GM23338 (cell line): ENCODE measurements at regions not wholly inside any gene's neighbourhood (a gene's known extent, or its start where the extent isn't known, plus 50 kb on each side); places are given as distances from the start of the nearest gene placed in this dataset.

ENCODE experiments used
- ATAC-seq: fragments of 200-7000 bp; cut with Tn5 transposase; 3 replicates; pipeline ENCODE4 v1.9.1; 2020
- DNase-seq: peaks from one replicate; pipeline ENCODE4 v3.0.0-alpha.2; 2015; ENCODE audit warnings: low spot score
- H2AFZ ChIP-seq: fragments of 200-600 bp; sonication (generic); 2 replicates; pipeline ENCODE4 v1.8.0; 2016; ENCODE audit warnings: antibody characterized with exemption, mild to moderate bottlenecking, moderate library complexity
- H3F3A ChIP-seq: fragments of 200-600 bp; sonication (generic); replicated peaks from 2 replicates; pipeline ENCODE4 v1.8.0; 2017; ENCODE audit warnings: antibody characterized with exemption, mixed run types, low read depth
- H3K27ac ChIP-seq: fragments of 200-600 bp; sonication (generic); 2 replicates; pipeline ENCODE4 v1.6.1; 2016; ENCODE audit warnings: low read depth
- H3K27me3 ChIP-seq: fragments of 200-600 bp; sonication (generic); 2 replicates; pipeline ENCODE4 v1.8.0; 2016; ENCODE audit warnings: mild to moderate bottlenecking, mixed run types, moderate library complexity; ENCODE audit not compliant: insufficient read depth
- H3K36me3 ChIP-seq: fragments of 200-600 bp; sonication (generic); 2 replicates; pipeline ENCODE4 v1.8.0; 2016; ENCODE audit warnings: mild to moderate bottlenecking; ENCODE audit not compliant: insufficient read depth
- H3K4me1 ChIP-seq: fragments of 200-600 bp; sonication (generic); 2 replicates; pipeline ENCODE4 v1.8.0; 2016; ENCODE audit warnings: mild to moderate bottlenecking, moderate library complexity; ENCODE audit not compliant: insufficient read depth
- H3K4me2 ChIP-seq: fragments of 200-600 bp; sonication (generic); 2 replicates; pipeline ENCODE4 v1.7.1; 2017; ENCODE audit warnings: mixed run types
- H3K4me3 ChIP-seq: fragments of 200-600 bp; sonication (generic); 2 replicates; pipeline ENCODE4 v1.6.1; 2016; ENCODE audit warnings: mixed run types
- H3K79me2 ChIP-seq: fragments of 200-600 bp; sonication (generic); replicated peaks from 2 replicates; pipeline ENCODE4 v1.8.0; 2017; ENCODE audit warnings: mild to moderate bottlenecking; ENCODE audit not compliant: insufficient read depth
- H3K9me2 ChIP-seq: fragments of 200-600 bp; sonication (generic); 2 replicates; pipeline ENCODE4 v1.8.0; 2017; ENCODE audit not compliant: insufficient read depth
- H4K20me1 ChIP-seq: fragments of 200-600 bp; sonication (generic); replicated peaks from 2 replicates; pipeline ENCODE4 v1.8.0; 2017; ENCODE audit warnings: mild to moderate bottlenecking; ENCODE audit not compliant: insufficient read depth
- H3K27ac Mint-ChIP-seq: 2 replicates; pipeline ENCODE4 v1.8.0; 2020; ENCODE audit warnings: inconsistent platforms, mild to moderate bottlenecking, moderate library complexity, mixed read lengths
- H3K27me3 Mint-ChIP-seq: 3 replicates; pipeline ENCODE4 v1.8.0; 2022; ENCODE audit warnings: low read depth, mild to moderate bottlenecking, moderate library complexity, mixed read lengths, inconsistent platforms; ENCODE audit not compliant: insufficient read depth, poor library complexity
- H3K36me3 Mint-ChIP-seq: 3 replicates; pipeline ENCODE4 v1.8.0; 2021; ENCODE audit warnings: low read depth, mild to moderate bottlenecking, inconsistent platforms, moderate library complexity, mixed read lengths
- H3K4me1 Mint-ChIP-seq: 3 replicates; pipeline ENCODE4 v1.8.0; 2020; ENCODE audit warnings: mild to moderate bottlenecking, inconsistent platforms, mixed read lengths
- H3K4me3 Mint-ChIP-seq: 3 replicates; pipeline ENCODE4 v1.8.0; 2021; ENCODE audit warnings: moderate library complexity, mild to moderate bottlenecking, inconsistent platforms, mixed read lengths
- H3K9me3 Mint-ChIP-seq: 3 replicates; pipeline ENCODE4 v1.8.0; 2020; ENCODE audit warnings: moderate library complexity, mild to moderate bottlenecking, inconsistent platforms, mixed read lengths
- CREB1 ChIP-seq: fragments of 250-450 bp; sonication (Bioruptor Pico); IDR thresholded peaks from 2 replicates; pipeline ENCODE4 v1.5.0; 2020; ENCODE audit warnings: low read depth, mild to moderate bottlenecking, moderate library complexity
- EZH2phosphoT487 ChIP-seq: fragments of 200-600 bp; sonication (generic); IDR thresholded peaks from one replicate; pipeline ENCODE4 v1.8.1; 2018; ENCODE audit warnings: antibody characterized with exemption; ENCODE audit not compliant: unreplicated experiment
- JUNB ChIP-seq: IDR thresholded peaks from one replicate; pipeline ENCODE4 v1.6.1; 2016; ENCODE audit warnings: antibody characterized with exemption; ENCODE audit not compliant: unreplicated experiment
- NANOG ChIP-seq: IDR thresholded peaks from 2 replicates; pipeline ENCODE4 v1.6.1; 2016; ENCODE audit warnings: antibody characterized with exemption, borderline replicate concordance
- POLR2AphosphoS5 ChIP-seq: IDR thresholded peaks from 2 replicates; pipeline ENCODE4 v1.6.1; 2016; ENCODE audit warnings: antibody characterized with exemption, low read depth
- STAT1 ChIP-seq: IDR thresholded peaks from one replicate; pipeline ENCODE4 v1.6.1; 2016; ENCODE audit warnings: antibody characterized with exemption; ENCODE audit not compliant: unreplicated experiment
- ZNF114 ChIP-seq: fragments of 250-450 bp; sonication (Bioruptor Pico); IDR thresholded peaks from 2 replicates; pipeline ENCODE4 v1.5.0; 2020; ENCODE audit warnings: mild to moderate bottlenecking, moderate library complexity
- ZNF331 ChIP-seq: fragments of 250-450 bp; sonication (Bioruptor Pico); IDR thresholded peaks from 2 replicates; pipeline ENCODE4 v1.5.0; 2020; ENCODE audit warnings: low read depth, mild to moderate bottlenecking, moderate library complexity
- TF ChIP-seq, protein P1 (sequence below): IDR thresholded peaks from 2 replicates; pipeline ENCODE4 v1.6.1; 2016; ENCODE audit warnings: antibody characterized with exemption
- TF ChIP-seq, protein P2 (sequence below): fragments of 250-450 bp; sonication (Bioruptor Pico); IDR thresholded peaks from 2 replicates; pipeline ENCODE4 v1.5.0; 2020; ENCODE audit warnings: mild to moderate bottlenecking, moderate library complexity
- TF ChIP-seq, protein P3 (sequence below): IDR thresholded peaks from one replicate; pipeline ENCODE4 v1.6.1; 2018; ENCODE audit warnings: antibody characterized with exemption; ENCODE audit not compliant: unreplicated experiment

DNA sequence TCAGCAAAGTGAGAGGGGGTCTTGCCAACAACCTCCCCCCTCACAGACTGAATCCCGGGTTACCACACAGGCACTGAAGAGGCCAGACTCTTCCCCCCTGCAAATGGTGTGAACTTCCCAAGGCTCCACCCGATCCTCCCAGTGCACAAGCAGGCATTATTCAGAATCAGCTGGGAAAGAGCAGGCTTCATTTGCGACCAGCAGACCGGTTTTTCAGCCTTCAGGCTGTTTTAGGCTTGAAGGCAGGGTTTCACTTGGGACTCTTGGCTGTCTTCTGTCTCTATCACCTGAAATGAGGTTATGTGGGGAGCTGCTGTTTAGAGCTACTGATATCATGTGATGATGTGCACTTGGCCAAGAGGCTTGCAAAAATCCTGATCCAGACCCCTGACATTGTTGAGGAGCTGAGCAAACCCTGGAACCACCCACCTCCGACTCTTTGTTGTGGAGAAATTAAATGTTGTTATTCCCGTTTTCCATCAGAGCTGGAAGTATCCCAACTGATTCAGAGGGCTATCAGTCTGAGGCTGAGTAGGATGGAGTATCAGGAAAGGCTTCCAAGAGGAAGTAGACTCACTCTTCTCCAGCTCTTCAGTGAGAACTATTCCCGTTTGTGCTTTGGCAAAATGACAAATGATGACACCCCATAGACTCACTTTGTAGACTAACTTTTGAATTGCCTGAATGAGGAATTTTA is 63.3 kb upstream of the ZFR start:
- no peak overlapping the region for H3K27ac ChIP-seq
- peaks cover 39% of the 10 kb centered on the region for H3K4me1 Mint-ChIP-seq
- no peak overlapping the region for H3K27ac Mint-ChIP-seq
- H3K4me1 ChIP-seq = peaks cover 36% of the 10 kb centered on the region
- ATAC-seq = no peak; the same call in 2 of the 3 replicates
- no peak overlapping the region for H3K4me3 Mint-ChIP-seq
- 0 out of 2 replicates have a peak, but pooled peaks cover 3% of the 10 kb centered on the region for H3F3A ChIP-seq
- no peaks in the 10 kb centered on the region for H3K79me2 ChIP-seq
- no peak overlapping the region for H3K4me2 ChIP-seq
- no peak overlapping the region; the same call in 1 of the 2 replicates for H2AFZ ChIP-seq
- H3K9me2 ChIP-seq = no peaks in the 10 kb centered on the region; the same call in 1 of the 2 replicates
- H3K27me3 Mint-ChIP-seq = peaks cover 8% of the 10 kb centered on the region
- peaks cover 28% of the 10 kb centered on the region for H3K27me3 ChIP-seq
- no peaks in the 10 kb centered on the region for H4K20me1 ChIP-seq
- H3K4me3 ChIP-seq = no peak overlapping the region
- DNase-seq = no peak
- no peak for TF ChIP-seq ZNF331
- TF ChIP-seq CREB1 (CRISPR knock-in tag) = no peak
- no peak for TF ChIP-seq EZH2phosphoT487
- TF ChIP-seq POLR2AphosphoS5 = no peak
- no peak for TF ChIP-seq ZNF114 (CRISPR knock-in tag)
- no peaks in the 10 kb centered on the region for H3K36me3 ChIP-seq
- H3K9me3 Mint-ChIP-seq = no peaks in the 10 kb centered on the region
- no peaks in the 10 kb centered on the region for H3K36me3 Mint-ChIP-seq

DNA sequence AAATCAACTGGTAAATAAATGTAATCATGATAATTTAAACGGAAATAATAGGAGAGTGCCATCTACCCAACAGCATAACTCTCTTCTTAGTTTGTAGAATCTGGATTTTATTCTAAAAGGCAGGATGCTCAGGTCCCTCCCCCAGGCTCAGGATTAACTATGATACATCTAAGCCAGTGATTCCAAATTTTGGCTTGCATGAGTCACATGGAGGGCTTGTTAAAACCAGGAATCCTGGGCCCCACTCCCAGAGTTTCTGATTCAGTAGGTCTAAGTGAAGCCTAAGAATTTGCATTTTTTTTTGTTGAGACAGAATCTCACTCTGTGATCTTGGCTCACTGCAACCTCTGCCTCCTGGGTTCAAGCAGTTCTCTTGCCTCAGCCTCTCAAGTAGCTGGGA is 62.3 kb upstream of the ZFR start:
- ATAC-seq = no peak
- Histone ChIP-seq H3K27me3 (peaks cover 39% of the 10 kb centered on the region), H3K4me3 (no peak overlapping the region), H3K4me2 (no peak overlapping the region), H3K36me3 (no peaks in the 10 kb centered on the region), H3K4me1 (peaks cover 42% of the 10 kb centered on the region), H3K9me2 (no peaks in the 10 kb centered on the region; the same call in 1 of the 2 replicates), H3K79me2 (no peaks in the 10 kb centered on the region), H4K20me1 (no peaks in the 10 kb centered on the region), H2AFZ (no peak overlapping the region), H3K27ac (no peak overlapping the region), H3F3A (0 out of 2 replicates have a peak, but pooled peaks cover 3% of the 10 kb centered on the region)
- Mint-ChIP-seq H3K36me3 (no peaks in the 10 kb centered on the region), H3K4me1 (peaks cover 44% of the 10 kb centered on the region), H3K27ac (no peak overlapping the region), H3K27me3 (peaks cover 17% of the 10 kb centered on the region), H3K4me3 (no peak overlapping the region), H3K9me3 (no peaks in the 10 kb centered on the region)
- no peak for DNase-seq
- TF ChIP-seq JUNB = no peak
- TF ChIP-seq NANOG = no peak
- TF ChIP-seq, protein P1, sequence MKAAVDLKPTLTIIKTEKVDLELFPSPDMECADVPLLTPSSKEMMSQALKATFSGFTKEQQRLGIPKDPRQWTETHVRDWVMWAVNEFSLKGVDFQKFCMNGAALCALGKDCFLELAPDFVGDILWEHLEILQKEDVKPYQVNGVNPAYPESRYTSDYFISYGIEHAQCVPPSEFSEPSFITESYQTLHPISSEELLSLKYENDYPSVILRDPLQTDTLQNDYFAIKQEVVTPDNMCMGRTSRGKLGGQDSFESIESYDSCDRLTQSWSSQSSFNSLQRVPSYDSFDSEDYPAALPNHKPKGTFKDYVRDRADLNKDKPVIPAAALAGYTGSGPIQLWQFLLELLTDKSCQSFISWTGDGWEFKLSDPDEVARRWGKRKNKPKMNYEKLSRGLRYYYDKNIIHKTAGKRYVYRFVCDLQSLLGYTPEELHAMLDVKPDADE = no peak
- no peak for TF ChIP-seq CREB1 (CRISPR knock-in tag)
- TF ChIP-seq ZNF114 (CRISPR knock-in tag) = no peak
- no peak for TF ChIP-seq STAT1
- TF ChIP-seq EZH2phosphoT487 = no peak
- TF ChIP-seq, protein P2, sequence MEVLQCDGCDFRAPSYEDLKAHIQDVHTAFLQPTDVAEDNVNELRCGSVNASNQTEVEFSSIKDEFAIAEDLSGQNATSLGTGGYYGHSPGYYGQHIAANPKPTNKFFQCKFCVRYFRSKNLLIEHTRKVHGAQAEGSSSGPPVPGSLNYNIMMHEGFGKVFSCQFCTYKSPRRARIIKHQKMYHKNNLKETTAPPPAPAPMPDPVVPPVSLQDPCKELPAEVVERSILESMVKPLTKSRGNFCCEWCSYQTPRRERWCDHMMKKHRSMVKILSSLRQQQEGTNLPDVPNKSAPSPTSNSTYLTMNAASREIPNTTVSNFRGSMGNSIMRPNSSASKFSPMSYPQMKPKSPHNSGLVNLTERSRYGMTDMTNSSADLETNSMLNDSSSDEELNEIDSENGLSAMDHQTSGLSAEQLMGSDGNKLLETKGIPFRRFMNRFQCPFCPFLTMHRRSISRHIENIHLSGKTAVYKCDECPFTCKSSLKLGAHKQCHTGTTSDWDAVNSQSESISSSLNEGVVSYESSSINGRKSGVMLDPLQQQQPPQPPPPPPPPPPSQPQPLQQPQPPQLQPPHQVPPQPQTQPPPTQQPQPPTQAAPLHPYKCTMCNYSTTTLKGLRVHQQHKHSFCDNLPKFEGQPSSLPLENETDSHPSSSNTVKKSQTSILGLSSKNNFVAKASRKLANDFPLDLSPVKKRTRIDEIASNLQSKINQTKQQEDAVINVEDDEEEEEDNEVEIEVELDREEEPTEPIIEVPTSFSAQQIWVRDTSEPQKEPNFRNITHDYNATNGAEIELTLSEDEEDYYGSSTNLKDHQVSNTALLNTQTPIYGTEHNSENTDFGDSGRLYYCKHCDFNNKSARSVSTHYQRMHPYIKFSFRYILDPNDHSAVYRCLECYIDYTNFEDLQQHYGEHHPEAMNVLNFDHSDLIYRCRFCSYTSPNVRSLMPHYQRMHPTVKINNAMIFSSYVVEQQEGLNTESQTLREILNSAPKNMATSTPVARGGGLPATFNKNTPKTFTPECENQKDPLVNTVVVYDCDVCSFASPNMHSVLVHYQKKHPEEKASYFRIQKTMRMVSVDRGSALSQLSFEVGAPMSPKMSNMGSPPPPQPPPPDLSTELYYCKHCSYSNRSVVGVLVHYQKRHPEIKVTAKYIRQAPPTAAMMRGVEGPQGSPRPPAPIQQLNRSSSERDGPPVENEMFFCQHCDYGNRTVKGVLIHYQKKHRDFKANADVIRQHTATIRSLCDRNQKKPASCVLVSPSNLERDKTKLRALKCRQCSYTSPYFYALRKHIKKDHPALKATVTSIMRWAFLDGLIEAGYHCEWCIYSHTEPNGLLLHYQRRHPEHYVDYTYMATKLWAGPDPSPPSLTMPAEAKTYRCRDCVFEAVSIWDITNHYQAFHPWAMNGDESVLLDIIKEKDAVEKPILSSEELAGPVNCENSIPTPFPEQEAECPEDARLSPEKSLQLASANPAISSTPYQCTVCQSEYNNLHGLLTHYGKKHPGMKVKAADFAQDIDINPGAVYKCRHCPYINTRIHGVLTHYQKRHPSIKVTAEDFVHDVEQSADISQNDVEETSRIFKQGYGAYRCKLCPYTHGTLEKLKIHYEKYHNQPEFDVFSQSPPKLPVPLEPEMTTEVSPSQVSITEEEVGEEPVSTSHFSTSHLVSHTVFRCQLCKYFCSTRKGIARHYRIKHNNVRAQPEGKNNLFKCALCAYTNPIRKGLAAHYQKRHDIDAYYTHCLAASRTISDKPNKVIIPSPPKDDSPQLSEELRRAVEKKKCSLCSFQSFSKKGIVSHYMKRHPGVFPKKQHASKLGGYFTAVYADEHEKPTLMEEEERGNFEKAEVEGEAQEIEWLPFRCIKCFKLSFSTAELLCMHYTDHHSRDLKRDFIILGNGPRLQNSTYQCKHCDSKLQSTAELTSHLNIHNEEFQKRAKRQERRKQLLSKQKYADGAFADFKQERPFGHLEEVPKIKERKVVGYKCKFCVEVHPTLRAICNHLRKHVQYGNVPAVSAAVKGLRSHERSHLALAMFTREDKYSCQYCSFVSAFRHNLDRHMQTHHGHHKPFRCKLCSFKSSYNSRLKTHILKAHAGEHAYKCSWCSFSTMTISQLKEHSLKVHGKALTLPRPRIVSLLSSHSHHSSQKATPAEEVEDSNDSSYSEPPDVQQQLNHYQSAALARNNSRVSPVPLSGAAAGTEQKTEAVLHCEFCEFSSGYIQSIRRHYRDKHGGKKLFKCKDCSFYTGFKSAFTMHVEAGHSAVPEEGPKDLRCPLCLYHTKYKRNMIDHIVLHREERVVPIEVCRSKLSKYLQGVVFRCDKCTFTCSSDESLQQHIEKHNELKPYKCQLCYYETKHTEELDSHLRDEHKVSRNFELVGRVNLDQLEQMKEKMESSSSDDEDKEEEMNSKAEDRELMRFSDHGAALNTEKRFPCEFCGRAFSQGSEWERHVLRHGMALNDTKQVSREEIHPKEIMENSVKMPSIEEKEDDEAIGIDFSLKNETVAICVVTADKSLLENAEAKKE = no peak
- TF ChIP-seq, protein P3, sequence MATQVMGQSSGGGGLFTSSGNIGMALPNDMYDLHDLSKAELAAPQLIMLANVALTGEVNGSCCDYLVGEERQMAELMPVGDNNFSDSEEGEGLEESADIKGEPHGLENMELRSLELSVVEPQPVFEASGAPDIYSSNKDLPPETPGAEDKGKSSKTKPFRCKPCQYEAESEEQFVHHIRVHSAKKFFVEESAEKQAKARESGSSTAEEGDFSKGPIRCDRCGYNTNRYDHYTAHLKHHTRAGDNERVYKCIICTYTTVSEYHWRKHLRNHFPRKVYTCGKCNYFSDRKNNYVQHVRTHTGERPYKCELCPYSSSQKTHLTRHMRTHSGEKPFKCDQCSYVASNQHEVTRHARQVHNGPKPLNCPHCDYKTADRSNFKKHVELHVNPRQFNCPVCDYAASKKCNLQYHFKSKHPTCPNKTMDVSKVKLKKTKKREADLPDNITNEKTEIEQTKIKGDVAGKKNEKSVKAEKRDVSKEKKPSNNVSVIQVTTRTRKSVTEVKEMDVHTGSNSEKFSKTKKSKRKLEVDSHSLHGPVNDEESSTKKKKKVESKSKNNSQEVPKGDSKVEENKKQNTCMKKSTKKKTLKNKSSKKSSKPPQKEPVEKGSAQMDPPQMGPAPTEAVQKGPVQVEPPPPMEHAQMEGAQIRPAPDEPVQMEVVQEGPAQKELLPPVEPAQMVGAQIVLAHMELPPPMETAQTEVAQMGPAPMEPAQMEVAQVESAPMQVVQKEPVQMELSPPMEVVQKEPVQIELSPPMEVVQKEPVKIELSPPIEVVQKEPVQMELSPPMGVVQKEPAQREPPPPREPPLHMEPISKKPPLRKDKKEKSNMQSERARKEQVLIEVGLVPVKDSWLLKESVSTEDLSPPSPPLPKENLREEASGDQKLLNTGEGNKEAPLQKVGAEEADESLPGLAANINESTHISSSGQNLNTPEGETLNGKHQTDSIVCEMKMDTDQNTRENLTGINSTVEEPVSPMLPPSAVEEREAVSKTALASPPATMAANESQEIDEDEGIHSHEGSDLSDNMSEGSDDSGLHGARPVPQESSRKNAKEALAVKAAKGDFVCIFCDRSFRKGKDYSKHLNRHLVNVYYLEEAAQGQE = no peak
